Naive B cell (primary cell): ENCODE measurements at regions not wholly inside any gene's neighbourhood (a gene's known extent, or its start where the extent isn't known, plus 50 kb on each side); places are given as distances from the start of the nearest gene placed in this dataset.
"Not testable (repeated sequence)": the region's sequence is repeated elsewhere in the genome, so short reads cannot be mapped to it uniquely, and the experiment has no call there.

Experiments used
- ATAC-seq, 2 donors: fragments of 150-1000 bp; cut with Tn5 transposase; 2 replicates each; pipeline ENCODE4 v1.10.0; 2021; ENCODE audit warnings: low read depth in 2 of 2, mild to moderate bottlenecking in 2 of 2, moderate library complexity in 2 of 2
- DNase-seq: peaks from one replicate; pipeline ENCODE4 v3.0.0; 2022
- H3K27ac Mint-ChIP-seq, 6 donors: one replicate each; pipeline ENCODE4 v1.8.0; 2020 to 2022; ENCODE audit warnings: mild to moderate bottlenecking in 6 of 6, mixed read lengths in 6 of 6, moderate library complexity in 5 of 6, inconsistent platforms in 2 of 6
- H3K27me3 Mint-ChIP-seq, 3 donors: one replicate each; pipeline ENCODE4 v1.8.0; 2021 to 2022; ENCODE audit warnings: mixed read lengths in 3 of 3, mild to moderate bottlenecking in 1 of 3
- H3K36me3 Mint-ChIP-seq, 2 donors: one replicate each; pipeline ENCODE4 v1.8.0; 2020 to 2022; ENCODE audit warnings: mixed read lengths in 2 of 2, inconsistent platforms in 1 of 2, mild to moderate bottlenecking in 1 of 2
- H3K4me1 Mint-ChIP-seq, 3 donors: one replicate each; pipeline ENCODE4 v1.8.0; 2020 to 2022; ENCODE audit warnings: mixed read lengths in 3 of 3, inconsistent platforms in 1 of 3, mild to moderate bottlenecking in 1 of 3, moderate library complexity in 1 of 3
- H3K4me3 Mint-ChIP-seq, 8 donors: one replicate each; pipeline ENCODE4 v1.8.0; 2020 to 2022; ENCODE audit warnings: mild to moderate bottlenecking in 8 of 8, mixed read lengths in 8 of 8, moderate library complexity in 8 of 8, inconsistent platforms in 2 of 8
- H3K9me3 Mint-ChIP-seq, 7 donors: one replicate each; pipeline ENCODE4 v1.8.0; 2020 to 2022; ENCODE audit warnings: mixed read lengths in 7 of 7, mild to moderate bottlenecking in 5 of 7, inconsistent platforms in 2 of 7, moderate library complexity in 1 of 7

DNA sequence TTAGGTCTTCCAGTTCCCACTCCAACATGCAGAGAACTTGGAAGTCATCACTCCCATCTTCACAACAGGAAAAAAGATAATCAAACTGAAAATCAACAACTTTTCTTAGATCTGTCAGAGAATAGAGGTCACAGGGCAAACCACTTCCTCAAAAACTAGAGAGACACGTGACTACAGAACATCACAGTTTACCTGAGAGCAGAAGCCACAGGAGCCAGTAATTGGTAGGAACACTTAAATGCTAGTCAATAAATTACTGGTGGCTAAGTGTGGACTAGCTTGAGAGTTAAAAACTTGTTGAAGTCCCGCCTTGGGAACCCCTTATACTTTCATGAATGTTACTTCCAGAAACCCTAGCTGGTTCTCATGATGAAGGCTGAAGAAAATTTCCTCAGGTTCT, 81.1 kb downstream of the THSD1 start:
- DNase-seq, H3K4me1 Mint-ChIP-seq, H3K27ac Mint-ChIP-seq, H3K9me3 Mint-ChIP-seq, H3K4me3 Mint-ChIP-seq, H3K36me3 Mint-ChIP-seq: not testable (repeated sequence)
- peak in 1 of 2 donors; percentile 54 for ATAC-seq
- peaks cover 4 to 13% (median 10%) of the 10 kb centered on the region in 3 donors for H3K27me3 Mint-ChIP-seq

- H3K4me3 Mint-ChIP-seq = no peak overlapping the region
- no peak overlapping the region for H3K27ac Mint-ChIP-seq
- H3K36me3 Mint-ChIP-seq = no peaks in the 10 kb centered on the region
- no peak for DNase-seq
- peaks cover 0 to 4% (median 0%) of the 10 kb centered on the region in 7 donors for H3K9me3 Mint-ChIP-seq
- H3K27me3 Mint-ChIP-seq = peaks cover 26 to 45% (median 32%) of the 10 kb centered on the region in 3 donors
- no peak for ATAC-seq
- H3K4me1 Mint-ChIP-seq = peaks cover 0 to 4% (median 0%) of the 10 kb centered on the region in 3 donors
These were observed 86.1 kb downstream of the THSD1 start for GRCh38 chr13:52319876-52320275.

DNA sequence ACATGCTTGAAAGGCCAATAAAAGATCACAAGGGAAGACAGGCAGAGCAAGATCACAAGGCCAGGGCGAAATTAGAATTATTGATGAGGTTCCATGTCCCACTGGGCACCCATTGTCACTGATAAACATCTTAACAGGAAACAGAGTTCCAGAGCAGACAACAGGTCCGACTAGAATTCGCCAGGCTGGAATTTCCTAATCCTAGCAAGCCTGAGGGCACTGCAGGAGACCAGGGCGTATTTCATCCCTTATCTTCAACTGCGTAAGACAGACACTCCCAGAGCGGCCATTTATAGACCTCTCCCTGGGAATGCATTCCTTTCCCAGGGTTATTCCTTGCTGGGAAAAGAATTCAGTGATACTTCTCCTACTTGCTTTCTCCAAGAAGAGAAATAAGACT, 96.1 kb downstream of the THSD1 start:
- not testable (repeated sequence) for H3K4me3 Mint-ChIP-seq, H3K27ac Mint-ChIP-seq, DNase-seq, ATAC-seq, H3K4me1 Mint-ChIP-seq
- H3K36me3 Mint-ChIP-seq = peaks cover 4 to 19% of the 10 kb centered on the region in 2 donors
- peaks cover 6 to 18% (median 14%) of the 10 kb centered on the region in 3 donors for H3K27me3 Mint-ChIP-seq
- H3K9me3 Mint-ChIP-seq = peaks cover 7 to 37% (median 16%) of the 10 kb centered on the region in 7 donors

DNA sequence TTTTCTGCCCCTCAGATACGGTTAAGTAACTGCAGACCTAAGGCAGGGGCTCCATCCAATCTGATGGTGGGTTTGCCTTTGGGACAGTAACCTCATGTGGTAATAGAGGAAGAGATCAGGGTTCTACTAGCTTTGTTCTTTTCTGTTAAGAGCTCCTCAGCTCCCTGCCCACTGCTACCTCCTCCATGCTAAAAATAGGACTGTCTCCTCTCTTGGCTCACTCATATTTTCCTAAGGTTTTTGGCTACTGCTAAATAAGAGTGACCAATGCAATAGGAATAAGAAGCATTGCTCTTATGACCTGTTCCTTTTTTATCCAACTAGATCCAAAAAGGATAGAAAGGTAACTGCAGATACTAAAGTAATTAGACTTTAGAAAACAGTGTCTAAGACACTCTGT, 99.6 kb downstream of the THSD1 start:
- peaks cover 10 to 29% (median 15%) of the 10 kb centered on the region in 7 donors for H3K9me3 Mint-ChIP-seq
- DNase-seq, H3K27ac Mint-ChIP-seq, H3K27me3 Mint-ChIP-seq, H3K4me1 Mint-ChIP-seq, H3K4me3 Mint-ChIP-seq, ATAC-seq: not testable (repeated sequence)
- peaks cover 4 to 19% of the 10 kb centered on the region in 2 donors for H3K36me3 Mint-ChIP-seq

DNA sequence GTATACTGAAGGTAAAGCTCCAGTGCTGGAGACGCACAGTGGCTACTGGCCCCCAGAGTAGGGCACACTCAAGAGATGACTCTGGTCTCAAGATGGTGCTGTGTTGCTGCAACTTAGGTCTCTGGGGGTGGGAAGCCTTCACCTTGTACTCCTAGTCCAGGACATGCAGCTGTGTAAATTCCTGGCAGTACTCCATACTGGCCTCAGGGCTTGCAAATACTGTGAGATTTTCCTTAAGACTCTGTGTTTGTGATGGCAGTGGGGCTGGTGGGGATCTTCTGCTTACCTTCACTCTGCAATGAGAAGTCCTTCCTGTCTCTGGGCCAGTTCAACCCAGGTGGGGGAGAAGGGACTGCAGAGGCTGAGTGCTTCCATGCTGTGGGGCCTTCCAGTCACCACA, 102.9 kb downstream of the THSD1 start:
- not testable (repeated sequence) for H3K27me3 Mint-ChIP-seq, H3K4me3 Mint-ChIP-seq, ATAC-seq, H3K27ac Mint-ChIP-seq, H3K4me1 Mint-ChIP-seq, DNase-seq, H3K36me3 Mint-ChIP-seq
- peaks cover 0 to 14% (median 12%) of the 10 kb centered on the region in 7 donors for H3K9me3 Mint-ChIP-seq

DNA sequence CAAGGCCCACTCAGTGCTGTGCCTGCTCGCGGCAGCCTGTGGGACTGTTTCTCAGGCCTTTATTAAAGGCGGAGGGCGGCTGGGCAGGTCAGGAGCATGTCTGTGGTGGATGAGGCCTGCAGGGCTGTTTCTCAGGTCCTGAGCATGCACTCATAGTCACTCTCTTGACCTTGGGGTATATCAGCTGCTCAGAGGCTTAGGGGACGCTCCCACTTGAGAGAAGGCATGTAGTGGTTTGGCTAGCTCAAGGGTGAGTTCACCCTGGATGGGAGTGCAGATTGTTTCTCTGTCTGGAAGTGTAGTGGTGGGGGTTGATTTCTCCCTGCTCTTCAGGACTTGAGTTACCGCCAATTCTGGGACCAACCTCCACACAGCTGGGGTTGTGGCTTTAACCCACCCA, 103.3 kb downstream of the THSD1 start:
- not testable (repeated sequence) for H3K27me3 Mint-ChIP-seq, ATAC-seq, H3K4me3 Mint-ChIP-seq, H3K36me3 Mint-ChIP-seq, H3K27ac Mint-ChIP-seq, H3K4me1 Mint-ChIP-seq, DNase-seq
- peaks cover 0 to 13% (median 12%) of the 10 kb centered on the region in 7 donors for H3K9me3 Mint-ChIP-seq

- H3K9me3 Mint-ChIP-seq = peaks cover 0 to 13% (median 12%) of the 10 kb centered on the region in 7 donors
- H3K4me3 Mint-ChIP-seq = not testable (repeated sequence)
These were observed 104.1 kb downstream of the THSD1 start for GRCh38 chr13:52301810-52302400.

DNA sequence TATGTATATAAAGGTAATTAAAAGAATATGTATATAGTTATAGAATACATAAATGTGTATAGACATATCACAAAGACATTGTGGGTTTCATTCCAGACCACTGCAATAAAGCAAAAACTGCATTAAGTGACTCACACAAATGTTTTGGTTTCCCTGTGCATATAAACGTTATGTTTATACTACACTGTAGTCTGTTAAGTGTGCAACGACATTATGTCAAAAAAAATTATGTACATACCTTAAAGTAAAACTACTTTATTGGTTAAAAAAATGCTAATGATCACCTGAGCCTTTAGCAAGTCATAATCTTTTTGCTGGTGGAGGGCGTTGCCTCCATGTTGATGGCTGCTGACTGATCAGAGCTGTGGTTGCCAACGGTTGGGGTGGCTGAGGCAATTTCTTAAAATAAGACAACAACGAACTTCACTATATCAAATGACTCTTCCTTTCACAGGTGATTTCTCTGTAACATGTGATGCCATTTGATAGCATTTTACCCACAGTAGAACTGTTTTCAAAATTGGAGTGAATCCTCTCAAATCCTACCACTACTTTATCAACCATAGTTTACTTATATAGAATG, 107.8 kb downstream of the THSD1 start:
- not testable (repeated sequence) for H3K27me3 Mint-ChIP-seq, H3K4me3 Mint-ChIP-seq, DNase-seq, H3K4me1 Mint-ChIP-seq, ATAC-seq, H3K27ac Mint-ChIP-seq, H3K36me3 Mint-ChIP-seq
- H3K9me3 Mint-ChIP-seq = peaks cover 0 to 13% (median 12%) of the 10 kb centered on the region in 7 donors

More at GRCh38 chr13:52301810-52302400, 104.1 kb downstream of the THSD1 start:
- DNase-seq, H3K36me3 Mint-ChIP-seq, H3K4me1 Mint-ChIP-seq, H3K27ac Mint-ChIP-seq, ATAC-seq, H3K27me3 Mint-ChIP-seq: not testable (repeated sequence)

- not testable (repeated sequence) for H3K4me3 Mint-ChIP-seq, H3K27ac Mint-ChIP-seq, H3K36me3 Mint-ChIP-seq, ATAC-seq, DNase-seq, H3K4me1 Mint-ChIP-seq
- Mint-ChIP-seq H3K27me3 (peaks cover 8 to 21% (median 10%) of the 10 kb centered on the region in 3 donors), H3K9me3 (peaks cover 10 to 27% (median 13%) of the 10 kb centered on the region in 7 donors)
These were observed 117.1 kb downstream of the THSD1 start for GRCh38 chr13:52288891-52289290.

- Mint-ChIP-seq H3K9me3 (peaks cover 4 to 21% (median 9%) of the 10 kb centered on the region in 7 donors), H3K27me3 (peaks cover 0 to 10% (median 4%) of the 10 kb centered on the region in 3 donors)
- not testable (repeated sequence) for H3K4me1 Mint-ChIP-seq, DNase-seq, H3K36me3 Mint-ChIP-seq, ATAC-seq, H3K4me3 Mint-ChIP-seq, H3K27ac Mint-ChIP-seq
These were observed 122.0 kb upstream of the NEK3 start for GRCh38 chr13:52281387-52281786.

DNA sequence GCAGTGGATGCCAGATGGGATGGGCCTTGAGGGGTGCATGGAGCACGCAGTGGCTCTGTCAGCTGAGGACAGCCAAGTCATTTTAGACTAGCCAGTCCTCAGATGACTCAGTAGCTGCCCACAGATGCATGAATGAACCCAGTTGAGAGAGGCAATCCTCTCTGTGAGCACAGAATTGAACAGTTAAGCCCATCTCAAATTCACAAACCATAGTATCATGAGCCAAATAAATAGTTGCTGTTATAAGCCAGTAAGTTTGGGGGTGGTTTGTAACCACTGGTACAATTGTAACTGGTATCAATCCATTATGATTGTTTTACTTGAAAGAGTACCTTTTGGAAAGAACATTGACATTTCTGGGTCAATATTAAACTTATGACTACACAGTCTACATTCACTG, 120.0 kb upstream of the NEK3 start:
- not testable (repeated sequence) for H3K4me3 Mint-ChIP-seq, H3K9me3 Mint-ChIP-seq, H3K4me1 Mint-ChIP-seq, H3K27me3 Mint-ChIP-seq, H3K36me3 Mint-ChIP-seq, ATAC-seq, DNase-seq, H3K27ac Mint-ChIP-seq

GRCh38 chr13:52254299-52254698, 94.9 kb upstream of the NEK3 start:
- H3K36me3 Mint-ChIP-seq, H3K9me3 Mint-ChIP-seq, DNase-seq, H3K4me1 Mint-ChIP-seq, H3K27ac Mint-ChIP-seq, ATAC-seq, H3K4me3 Mint-ChIP-seq, H3K27me3 Mint-ChIP-seq: not testable (repeated sequence)

DNA sequence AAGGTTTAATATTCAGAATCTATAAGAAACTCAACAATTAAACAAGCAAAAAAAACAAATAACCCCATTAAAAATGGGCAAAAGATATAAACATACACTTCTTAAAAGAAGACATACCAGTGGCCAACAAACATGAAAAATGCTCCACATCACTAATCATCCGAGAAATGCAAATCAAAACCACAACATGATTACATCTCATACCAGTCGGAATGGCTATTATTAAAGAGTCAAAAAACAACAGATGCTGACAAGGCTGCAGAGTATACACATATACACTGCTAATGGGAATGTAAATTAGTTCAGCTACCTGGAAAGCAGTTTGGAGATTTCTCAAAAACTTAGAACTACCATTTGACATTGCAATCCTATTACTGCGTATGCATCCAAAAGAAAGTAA, 81.4 kb upstream of the NEK3 start:
- H3K27me3 Mint-ChIP-seq = peaks cover 0 to 11% (median 0%) of the 10 kb centered on the region in 3 donors
- not testable (repeated sequence) for H3K36me3 Mint-ChIP-seq, H3K9me3 Mint-ChIP-seq, H3K4me1 Mint-ChIP-seq, H3K27ac Mint-ChIP-seq, DNase-seq, H3K4me3 Mint-ChIP-seq
- peak; percentile 28 to 57 for ATAC-seq

GRCh38 chr13:52235900-52236595, 76.7 kb upstream of the NEK3 start:
- H3K4me3 Mint-ChIP-seq, H3K9me3 Mint-ChIP-seq, H3K27me3 Mint-ChIP-seq, H3K4me1 Mint-ChIP-seq, H3K36me3 Mint-ChIP-seq, H3K27ac Mint-ChIP-seq: not testable (repeated sequence)
- ATAC-seq (peak; percentile 67 to 80), DNase-seq (peak; percentile 51)
